AG04450 (cell line): ENCODE measurements at regions not wholly inside any gene's neighbourhood (a gene's known extent, or its start where the extent isn't known, plus 50 kb on each side); places are given as distances from the start of the nearest gene placed in this dataset.

Experiments
- CTCF ChIA-PET: fragments of 300-600, 350-600 bp; formaldehyde crosslinking; extraction: SDS; loops from one replicate; lab custom pipeline; 2022; ENCODE audit warnings: antibody characterized with exemption, inconsistent platforms; lab: Charles Lee
- POLR2A ChIA-PET: fragments of 350-600 bp; formaldehyde crosslinking; extraction: SDS; loops from one replicate; lab custom pipeline; 2021; ENCODE audit warnings: antibody characterized with exemption, inconsistent platforms; lab: Yijun Ruan, JAX
- DNase-seq: peaks from one replicate; pipeline ENCODE4 v3.0.0-alpha.2; 2011; ENCODE audit warnings: low read depth, low spot score
- H3K27ac ChIP-seq: one replicate; pipeline ENCODE4 v1.5.1; 2012; ENCODE audit warnings: low read depth, low read length, control low read depth
- H3K27me3 ChIP-seq: one replicate; pipeline ENCODE4 v1.6.0; 2012; ENCODE audit warnings: low read length; ENCODE audit not compliant: control insufficient read depth, insufficient read depth
- H3K4me3 ChIP-seq: 2 replicates; pipeline ENCODE4 v1.5.1; 2011; ENCODE audit warnings: mild to moderate bottlenecking, low read depth, low read length, control low read depth
- H3K9me3 ChIP-seq: 2 replicates; pipeline ENCODE4 v1.5.1; 2012; ENCODE audit warnings: low read length; ENCODE audit not compliant: control insufficient read depth, insufficient read depth
- TF ChIP-seq, protein P1 (sequence below): IDR thresholded peaks from 2 replicates; pipeline ENCODE4 v1.5.1; 2011; ENCODE audit warnings: low read depth, low read length, control low read depth, inconsistent platforms

DNA sequence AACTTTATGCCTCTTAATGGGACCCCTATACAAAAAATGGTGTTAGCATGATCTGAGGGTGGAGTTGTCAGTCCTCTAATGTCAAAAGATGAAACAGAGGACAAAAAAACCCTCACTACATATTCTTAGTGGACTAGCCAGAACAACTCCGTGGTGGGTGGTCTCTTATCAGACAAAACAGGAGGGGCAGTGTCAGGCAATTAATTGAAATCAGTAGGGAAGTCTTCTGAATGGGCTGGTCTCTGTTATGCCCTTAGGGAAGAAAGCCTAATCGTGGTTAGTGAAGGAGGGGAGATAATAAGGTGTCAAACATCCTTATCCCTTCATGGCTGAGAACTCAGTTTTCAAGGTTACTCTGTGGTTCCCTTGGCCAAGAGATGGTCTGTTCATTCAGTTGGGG lies 909.4 kb downstream of the GRID1 start:
- no peak overlapping the region for H3K27ac ChIP-seq
- POLR2A ChIA-PET, result no interaction called here
- DNase-seq, result no peak
- no peaks in the 10 kb centered on the region for H3K27me3 ChIP-seq
- H3K9me3 ChIP-seq, result peaks cover 25% of the 10 kb centered on the region; the same call in 1 of the 2 replicates
- no peak overlapping the region for H3K4me3 ChIP-seq
- CTCF ChIA-PET, result no interaction called here
- TF ChIP-seq, protein P1, sequence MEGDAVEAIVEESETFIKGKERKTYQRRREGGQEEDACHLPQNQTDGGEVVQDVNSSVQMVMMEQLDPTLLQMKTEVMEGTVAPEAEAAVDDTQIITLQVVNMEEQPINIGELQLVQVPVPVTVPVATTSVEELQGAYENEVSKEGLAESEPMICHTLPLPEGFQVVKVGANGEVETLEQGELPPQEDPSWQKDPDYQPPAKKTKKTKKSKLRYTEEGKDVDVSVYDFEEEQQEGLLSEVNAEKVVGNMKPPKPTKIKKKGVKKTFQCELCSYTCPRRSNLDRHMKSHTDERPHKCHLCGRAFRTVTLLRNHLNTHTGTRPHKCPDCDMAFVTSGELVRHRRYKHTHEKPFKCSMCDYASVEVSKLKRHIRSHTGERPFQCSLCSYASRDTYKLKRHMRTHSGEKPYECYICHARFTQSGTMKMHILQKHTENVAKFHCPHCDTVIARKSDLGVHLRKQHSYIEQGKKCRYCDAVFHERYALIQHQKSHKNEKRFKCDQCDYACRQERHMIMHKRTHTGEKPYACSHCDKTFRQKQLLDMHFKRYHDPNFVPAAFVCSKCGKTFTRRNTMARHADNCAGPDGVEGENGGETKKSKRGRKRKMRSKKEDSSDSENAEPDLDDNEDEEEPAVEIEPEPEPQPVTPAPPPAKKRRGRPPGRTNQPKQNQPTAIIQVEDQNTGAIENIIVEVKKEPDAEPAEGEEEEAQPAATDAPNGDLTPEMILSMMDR, result no peak

DNA sequence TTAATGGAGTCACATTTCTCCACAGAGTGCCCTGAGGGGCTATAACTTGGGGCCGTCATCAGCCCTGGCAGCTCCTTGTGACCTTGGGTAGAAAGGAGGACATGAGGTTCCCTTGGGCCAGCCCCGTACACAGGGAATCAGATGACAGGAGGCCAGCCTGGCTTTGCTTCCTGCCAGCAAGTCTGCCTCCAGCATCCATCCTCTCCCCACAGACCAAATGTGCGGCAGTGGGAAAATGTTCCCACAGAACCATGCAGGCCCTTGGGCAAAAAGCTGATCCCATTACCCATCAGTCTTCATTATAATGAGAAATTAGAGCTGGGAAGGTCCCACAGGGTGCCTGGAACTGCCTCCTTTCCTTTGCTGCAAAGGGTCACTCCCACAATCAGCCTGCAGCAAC lies 908.3 kb downstream of the GRID1 start:
- no peak overlapping the region for H3K27ac ChIP-seq
- DNase-seq, result no peak
- CTCF ChIA-PET, result no interaction called here
- POLR2A ChIA-PET, result no interaction called here
- peaks cover 26% of the 10 kb centered on the region; the same call in 1 of the 2 replicates for H3K9me3 ChIP-seq
- no peak overlapping the region for H3K4me3 ChIP-seq
- TF ChIP-seq, protein P1, result no peak
- no peaks in the 10 kb centered on the region for H3K27me3 ChIP-seq

DNA sequence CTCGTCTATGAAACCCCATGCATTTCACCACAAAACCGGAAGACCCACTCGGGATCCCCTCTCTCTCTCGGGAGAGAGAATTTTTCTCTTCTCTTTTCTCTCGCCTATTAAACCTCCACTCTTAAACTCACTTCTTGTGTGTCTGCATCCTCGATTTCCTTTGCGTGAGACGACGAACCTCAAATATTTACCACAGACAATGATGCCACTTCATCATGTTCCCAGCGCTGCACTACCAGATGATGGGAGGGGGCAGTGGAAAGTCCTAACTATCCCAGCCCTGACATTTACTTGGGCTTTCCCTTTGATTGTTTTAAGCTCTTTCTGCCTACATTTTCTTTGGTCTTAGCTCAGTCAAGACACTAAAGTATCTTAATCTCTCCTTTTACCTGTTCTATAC lies 906.7 kb downstream of the GRID1 start:
- DNase-seq, result no peak
- no peaks in the 10 kb centered on the region for H3K27me3 ChIP-seq
- CTCF ChIA-PET, result no interaction called here
- no peak overlapping the region for H3K4me3 ChIP-seq
- peaks cover 19% of the 10 kb centered on the region; the same call in 1 of the 2 replicates for H3K9me3 ChIP-seq
- TF ChIP-seq, protein P1, result no peak
- POLR2A ChIA-PET, result no interaction called here
- H3K27ac ChIP-seq, result no peak overlapping the region

DNA sequence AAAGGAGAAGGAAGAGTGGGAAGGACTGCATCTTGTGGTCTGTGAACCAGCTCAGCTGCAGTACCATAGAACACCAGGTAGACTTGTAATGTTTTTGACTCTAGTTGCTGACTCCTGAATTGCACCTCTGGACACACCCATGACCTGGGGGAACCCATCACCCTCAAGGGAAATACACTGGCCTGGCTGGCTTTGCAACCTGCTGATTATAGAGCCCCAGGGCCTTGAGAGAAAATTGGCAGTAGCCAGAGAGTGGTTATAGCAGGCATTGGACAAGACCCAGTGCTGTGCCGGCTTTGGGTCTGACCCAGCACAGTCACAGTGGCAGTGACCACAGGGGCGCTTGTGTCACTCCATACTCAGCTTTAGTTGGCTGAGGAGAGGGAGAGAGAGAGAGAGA lies 902.3 kb downstream of the GRID1 start:
- Histone ChIP-seq H3K27ac (no peak overlapping the region), H3K4me3 (no peak overlapping the region), H3K9me3 (peaks cover 11% of the 10 kb centered on the region; the same call in 1 of the 2 replicates), H3K27me3 (no peaks in the 10 kb centered on the region)
- ChIA-PET POLR2A (no interaction called here), CTCF (no interaction called here)
- TF ChIP-seq, protein P1, result no peak
- no peak for DNase-seq

DNA sequence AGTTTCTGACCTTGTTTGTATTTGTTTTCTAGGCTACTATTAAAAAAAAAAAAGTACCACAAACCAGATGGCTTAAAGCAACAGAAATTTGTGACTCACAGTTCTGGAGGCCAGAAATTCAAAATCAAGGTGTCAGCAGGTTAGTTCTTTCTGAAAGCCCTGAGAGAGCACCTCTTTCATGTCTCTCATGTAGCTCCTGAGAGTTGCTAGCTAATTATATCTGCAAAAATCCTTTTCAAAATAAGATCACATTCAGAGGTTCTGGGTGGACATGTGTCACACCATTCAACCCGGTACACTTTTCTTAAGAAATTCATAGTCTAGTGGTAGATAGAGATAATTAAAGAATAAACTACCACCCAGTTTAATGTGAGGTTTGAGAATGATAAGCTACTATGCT lies 888.6 kb downstream of the GRID1 start:
- no peak for DNase-seq
- no peak overlapping the region for H3K27ac ChIP-seq
- peaks cover 3% of the 10 kb centered on the region; the same call in 1 of the 2 replicates for H3K9me3 ChIP-seq
- ChIA-PET CTCF (no interaction called here), POLR2A (no interaction called here)
- TF ChIP-seq, protein P1, result no peak
- H3K27me3 ChIP-seq, result no peaks in the 10 kb centered on the region
- no peak overlapping the region for H3K4me3 ChIP-seq
